Thyroid gland (tissue), 4 donors: ENCODE measurements at regions not wholly inside any gene's neighbourhood (a gene's known extent, or its start where the extent isn't known, plus 50 kb on each side); places are given as distances from the start of the nearest gene placed in this dataset.

Experiments used
- POLR2A ChIP-seq, 2 donors: fragments of 450-650 bp; IDR thresholded peaks; one replicate each; pipeline ENCODE4 v1.6.1; 2017; ENCODE audit warnings: antibody characterized with exemption in 2 of 2, mild to moderate bottlenecking in 2 of 2, moderate library complexity in 1 of 2
- TF ChIP-seq, protein P1 (sequence below), 6 experiments: fragments of 200-600 bp in 3 of 6; fragments of 450-650 bp in 3 of 6; sonication (generic) in 3 of 6; IDR thresholded peaks; one replicate each; pipeline ENCODE4 v1.5.1; 2016 to 2019; ENCODE audit warnings: antibody characterized with exemption in 6 of 6, mild to moderate bottlenecking in 2 of 6, inconsistent platforms in 1 of 6, moderate library complexity in 1 of 6

DNA sequence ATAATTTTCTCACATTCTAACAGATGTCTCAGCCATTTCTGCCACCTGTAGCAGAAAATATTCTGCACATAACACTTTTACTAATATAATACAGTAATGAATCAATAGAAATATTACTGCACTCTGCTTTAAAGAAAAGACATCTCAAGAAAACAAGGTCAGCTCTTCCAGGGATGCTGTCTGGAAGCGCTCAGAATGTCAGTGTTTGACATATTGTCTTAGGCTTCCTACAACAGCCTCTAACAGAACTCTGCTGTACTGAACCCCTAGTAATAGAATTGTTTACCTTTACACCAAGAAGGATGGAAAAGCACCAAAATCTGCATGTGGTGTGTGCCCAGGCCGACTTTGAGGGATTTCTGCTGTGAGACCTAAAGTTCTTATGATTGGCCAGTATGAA, 61.9 kb upstream of the FSTL1 start:
- TF ChIP-seq, protein P1, sequence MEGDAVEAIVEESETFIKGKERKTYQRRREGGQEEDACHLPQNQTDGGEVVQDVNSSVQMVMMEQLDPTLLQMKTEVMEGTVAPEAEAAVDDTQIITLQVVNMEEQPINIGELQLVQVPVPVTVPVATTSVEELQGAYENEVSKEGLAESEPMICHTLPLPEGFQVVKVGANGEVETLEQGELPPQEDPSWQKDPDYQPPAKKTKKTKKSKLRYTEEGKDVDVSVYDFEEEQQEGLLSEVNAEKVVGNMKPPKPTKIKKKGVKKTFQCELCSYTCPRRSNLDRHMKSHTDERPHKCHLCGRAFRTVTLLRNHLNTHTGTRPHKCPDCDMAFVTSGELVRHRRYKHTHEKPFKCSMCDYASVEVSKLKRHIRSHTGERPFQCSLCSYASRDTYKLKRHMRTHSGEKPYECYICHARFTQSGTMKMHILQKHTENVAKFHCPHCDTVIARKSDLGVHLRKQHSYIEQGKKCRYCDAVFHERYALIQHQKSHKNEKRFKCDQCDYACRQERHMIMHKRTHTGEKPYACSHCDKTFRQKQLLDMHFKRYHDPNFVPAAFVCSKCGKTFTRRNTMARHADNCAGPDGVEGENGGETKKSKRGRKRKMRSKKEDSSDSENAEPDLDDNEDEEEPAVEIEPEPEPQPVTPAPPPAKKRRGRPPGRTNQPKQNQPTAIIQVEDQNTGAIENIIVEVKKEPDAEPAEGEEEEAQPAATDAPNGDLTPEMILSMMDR (IDR thresholded peaks at IDR 0.05) = no peak
- no peak for TF ChIP-seq POLR2A (IDR thresholded peaks at IDR 0.05)
